ENCODE measurements at regions not wholly inside any gene's neighbourhood (a gene's known extent, or its start where the extent isn't known, plus 50 kb on each side); places are given as distances from the start of the nearest gene placed in this dataset.
"Not testable (repeated sequence)": the region's sequence is repeated elsewhere in the genome, so short reads cannot be mapped to it uniquely, and the experiment has no call there.

DNA sequence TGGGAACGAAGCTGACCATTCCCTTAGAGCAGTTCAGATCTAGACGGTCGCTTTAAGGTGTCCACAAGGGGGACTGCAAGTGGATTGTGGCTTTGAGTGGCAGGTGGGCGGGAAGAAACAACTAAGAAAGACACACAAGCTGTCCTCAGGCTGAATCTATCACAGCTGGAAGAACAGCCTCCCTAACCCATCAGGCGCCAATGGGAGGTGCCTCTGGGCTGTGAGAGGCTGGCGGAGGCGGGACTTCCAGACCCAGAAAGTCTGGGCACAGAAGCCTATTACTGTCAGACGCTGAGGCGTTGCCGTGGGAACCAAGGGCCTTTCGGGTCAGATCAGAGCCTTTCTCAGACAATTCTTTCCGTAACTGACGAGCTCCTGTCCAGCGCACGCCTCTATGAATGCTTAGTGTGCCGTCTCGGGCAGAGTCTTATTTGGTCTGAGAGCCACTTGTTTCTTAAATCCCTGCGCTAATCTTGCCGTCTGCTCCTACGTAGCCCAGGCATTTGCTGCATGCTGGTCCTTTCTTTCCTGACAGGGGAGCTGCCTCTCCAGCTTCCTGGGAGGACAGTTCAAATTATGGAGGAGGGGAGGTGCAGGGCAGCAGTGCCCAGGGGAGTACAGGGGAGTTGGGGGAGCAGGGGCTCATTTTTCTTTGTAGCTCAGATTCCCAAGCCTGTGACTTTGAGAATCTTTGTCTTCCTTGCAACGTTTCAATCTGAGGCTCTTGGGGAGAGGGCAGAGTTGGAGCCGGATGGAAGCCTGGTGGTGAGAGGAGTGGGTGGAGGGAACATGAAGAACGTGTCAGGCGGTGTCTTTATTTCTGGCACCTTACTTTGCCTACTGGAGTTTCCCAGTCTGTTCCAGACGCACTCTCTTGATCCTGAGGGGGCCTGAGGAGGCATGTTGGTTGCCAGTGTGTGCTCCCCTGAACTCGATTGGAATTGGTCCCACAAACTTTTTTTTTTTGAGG lies 618.7 kb downstream of the KCNJ18 start:
- no TSS peak for BruUV-seq (replicated peaks)
- Histone ChIP-seq H3K9ac (replicated peaks; ENCODE audit: extremely low read depth, insufficient read depth, low read length) (no peak overlapping the region), H3K36me3 (ENCODE audit: control insufficient read depth in 2 of 2, extremely low read depth in 1 of 2, insufficient read depth in 2 of 2, low read length in 2 of 2) (no peaks in the 10 kb centered on the region), H3K9me3 (replicated peaks; ENCODE audit: control insufficient read depth, insufficient read depth, low read length) (no peaks in the 10 kb centered on the region), H3K79me2 (ENCODE audit: control insufficient read depth, insufficient read depth, low read length) (no peaks in the 10 kb centered on the region), H3K4me3 (replicated peaks in 1 of 3; ENCODE audit: insufficient read depth in 1 of 3, low read depth in 1 of 3, low read length in 3 of 3) (no peak overlapping the region), H3K9me1 (replicated peaks; ENCODE audit: control insufficient read depth, extremely low read depth, insufficient read depth, low read length) (no peaks in the 10 kb centered on the region), H2AFZ (ENCODE audit: low read depth, low read length) (no peak overlapping the region), H3K4me2 (ENCODE audit: insufficient read depth, low read length) (no peak overlapping the region), H3K27ac (ENCODE audit: insufficient read depth, low read depth, low read length) (no peak overlapping the region), H4K20me1 (replicated peaks; ENCODE audit: control insufficient read depth, extremely low read depth, insufficient read depth, low read length) (no peaks in the 10 kb centered on the region), H3K27me3 (ENCODE audit: control insufficient read depth in 2 of 2, insufficient read depth in 2 of 2, low read length in 2 of 2) (no peaks in the 10 kb centered on the region), H3K4me1 (ENCODE audit: control insufficient read depth, extremely low read depth, insufficient read depth, low read length) (no peaks in the 10 kb centered on the region)
- ChIA-PET POLR2A (no interaction called here), CTCF (no interaction called here)
- dilution Hi-C loops (cut with MboI; ENCODE audit: extremely low pct_ligation_motif_present, low sequenced_read_pairs) (no loop called here), intact Hi-C loops (cut with micrococcal nuclease) (no loop called here)
- no peak for DNase-seq (ENCODE audit: low read depth, low spot score)
- FAIRE-seq: no peak
- TF ChIP-seq JUN (IDR thresholded peaks at IDR 0.05; ENCODE audit: borderline replicate concordance, insufficient read depth, insufficient read length, low read depth): no peak
- no peak for TF ChIP-seq GATA2 (IDR thresholded peaks at IDR 0.05; ENCODE audit: insufficient read depth, insufficient read length, low read depth, low read length)
- TF ChIP-seq POLR2AphosphoS5 (IDR thresholded peaks at IDR 0.05; ENCODE audit: insufficient read depth, low read depth, low read length): no peak
- TF ChIP-seq FOS (IDR thresholded peaks at IDR 0.05; ENCODE audit: borderline replicate concordance, insufficient read depth, low read length): no peak
- no peak for TF ChIP-seq CTCF (IDR thresholded peaks at IDR 0.05; ENCODE audit: extremely low read depth in 1 of 2, insufficient read depth in 1 of 2, low read depth in 1 of 2, low read length in 2 of 2)
- TF ChIP-seq POLR2A (IDR thresholded peaks at IDR 0.05; ENCODE audit: low read depth, low read length): no peak
- TF ChIP-seq, protein P1, sequence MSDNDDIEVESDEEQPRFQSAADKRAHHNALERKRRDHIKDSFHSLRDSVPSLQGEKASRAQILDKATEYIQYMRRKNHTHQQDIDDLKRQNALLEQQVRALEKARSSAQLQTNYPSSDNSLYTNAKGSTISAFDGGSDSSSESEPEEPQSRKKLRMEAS (IDR thresholded peaks at IDR 0.05; ENCODE audit: insufficient read depth, insufficient read length): no peak
- no peak for TF ChIP-seq EZH2 (IDR thresholded peaks at IDR 0.05; ENCODE audit: borderline replicate concordance, low read depth, low read length, severe bottlenecking)
- TF ChIP-seq MYC (IDR thresholded peaks at IDR 0.05; ENCODE audit: low read depth, low read length): no peak

DNA sequence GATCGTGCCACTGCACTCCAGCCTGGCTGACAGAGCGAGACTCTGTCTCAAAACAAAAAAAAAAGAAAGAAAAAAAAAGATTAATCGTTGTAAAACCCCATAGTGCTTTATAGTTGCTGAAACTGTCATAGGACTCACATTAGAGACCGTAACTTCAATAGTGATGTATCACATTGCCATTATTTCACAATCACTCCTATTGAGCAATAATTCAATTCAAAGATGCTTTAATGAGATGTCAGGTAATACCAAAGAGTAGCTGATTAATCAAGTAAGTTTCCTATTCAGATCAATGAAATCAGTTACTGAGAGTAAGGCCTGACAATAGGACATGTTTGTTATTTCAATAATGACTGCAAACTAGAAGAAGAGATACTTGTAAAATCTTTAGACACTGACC lies 628.7 kb downstream of the KCNJ18 start:
- H3K4me2 ChIP-seq (ENCODE audit: insufficient read depth, low read length); DNase-seq (ENCODE audit: low read depth, low spot score); CTCF ChIA-PET; H3K27me3 ChIP-seq (ENCODE audit: control insufficient read depth in 2 of 2, insufficient read depth in 2 of 2, low read length in 2 of 2); H3K9me3 ChIP-seq (replicated peaks; ENCODE audit: control insufficient read depth, insufficient read depth, low read length); dilution Hi-C loops (cut with MboI; ENCODE audit: extremely low pct_ligation_motif_present, low sequenced_read_pairs); H3K79me2 ChIP-seq (ENCODE audit: control insufficient read depth, insufficient read depth, low read length); FAIRE-seq; POLR2A ChIA-PET; H3K4me1 ChIP-seq (ENCODE audit: control insufficient read depth, extremely low read depth, insufficient read depth, low read length); H3K4me3 ChIP-seq (replicated peaks in 1 of 3; ENCODE audit: insufficient read depth in 1 of 3, low read depth in 1 of 3, low read length in 3 of 3); BruUV-seq (replicated peaks); H3K9me1 ChIP-seq (replicated peaks; ENCODE audit: control insufficient read depth, extremely low read depth, insufficient read depth, low read length); H2AFZ ChIP-seq (ENCODE audit: low read depth, low read length); H3K27ac ChIP-seq (ENCODE audit: insufficient read depth, low read depth, low read length); H3K9ac ChIP-seq (replicated peaks; ENCODE audit: extremely low read depth, insufficient read depth, low read length); intact Hi-C loops (cut with micrococcal nuclease); H4K20me1 ChIP-seq (replicated peaks; ENCODE audit: control insufficient read depth, extremely low read depth, insufficient read depth, low read length); H3K36me3 ChIP-seq (ENCODE audit: control insufficient read depth in 2 of 2, extremely low read depth in 1 of 2, insufficient read depth in 2 of 2, low read length in 2 of 2): not testable (repeated sequence)
